HPDE6-E6E7 (cell line): ENCODE measurements at regions not wholly inside any gene's neighbourhood (a gene's known extent, or its start where the extent isn't known, plus 50 kb on each side); places are given as distances from the start of the nearest gene placed in this dataset.
"Not testable (repeated sequence)": the region's sequence is repeated elsewhere in the genome, so short reads cannot be mapped to it uniquely, and the experiment has no call there.

Experiments
- DNase-seq: peaks from one replicate; pipeline ENCODE4 v3.0.0; 2011; ENCODE audit warnings: missing footprints; ENCODE audit errors: extremely low spot score

DNA sequence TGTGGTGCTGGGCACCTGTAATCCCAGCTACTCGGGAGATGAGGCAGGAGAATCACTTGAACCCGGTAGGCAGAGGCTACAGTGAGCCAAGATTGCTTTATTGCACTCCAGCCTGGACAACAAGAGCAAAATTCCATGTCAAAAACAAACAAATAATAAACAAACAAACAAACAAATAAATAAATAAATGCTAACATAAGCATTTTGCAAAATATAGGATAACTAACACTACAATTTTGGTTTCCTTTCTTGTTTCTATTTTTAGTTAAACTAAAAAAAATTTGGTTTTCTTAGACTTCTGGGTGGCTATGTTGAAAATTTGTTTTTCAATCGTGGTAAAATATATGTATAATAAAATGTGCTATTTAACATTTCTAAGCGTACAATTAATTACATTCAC, 115.0 kb upstream of the ZNF516 start:
- DNase-seq = no peak

DNA sequence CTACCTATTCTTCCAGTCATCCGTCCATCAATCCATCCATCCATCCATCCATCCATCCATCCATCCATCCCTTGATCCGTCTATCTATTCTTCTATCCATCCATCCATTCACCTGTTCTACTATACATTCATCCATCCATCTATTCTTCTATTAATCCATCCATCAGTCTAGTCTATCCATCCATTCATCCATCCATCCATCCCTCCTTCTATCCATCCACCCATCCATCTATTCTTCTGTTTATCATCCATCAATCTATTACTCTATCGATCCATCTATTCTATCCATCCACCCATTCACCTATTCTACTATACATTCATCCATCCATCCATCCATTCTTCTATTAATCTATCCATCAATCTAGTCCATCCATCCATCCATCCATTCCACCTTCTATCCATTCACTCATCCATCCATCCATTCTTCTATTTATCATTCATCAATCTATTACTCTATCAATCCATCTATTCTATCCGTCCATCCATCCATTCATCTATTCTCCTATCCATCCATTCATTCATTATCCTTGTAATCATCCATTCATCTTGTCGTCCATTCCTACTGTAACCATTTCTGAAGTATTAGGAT, 110.4 kb upstream of the ZNF516 start:
- DNase-seq = no peak

DNA sequence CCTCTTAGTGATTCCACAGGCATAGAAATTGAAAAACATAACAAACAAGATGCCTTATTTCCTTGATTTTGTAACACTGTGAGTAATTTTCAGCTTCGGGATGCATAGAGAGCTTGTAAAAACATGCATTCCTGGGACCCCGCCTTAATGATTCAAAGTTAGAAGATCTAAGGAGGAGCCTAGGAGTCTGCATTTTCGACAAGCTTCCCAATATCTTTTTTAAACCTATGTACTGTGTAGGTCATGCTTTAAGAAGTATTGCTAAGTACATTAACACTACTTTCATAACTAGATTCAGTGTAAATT, 109.8 kb upstream of the ZNF516 start:
- no peak for DNase-seq

DNA sequence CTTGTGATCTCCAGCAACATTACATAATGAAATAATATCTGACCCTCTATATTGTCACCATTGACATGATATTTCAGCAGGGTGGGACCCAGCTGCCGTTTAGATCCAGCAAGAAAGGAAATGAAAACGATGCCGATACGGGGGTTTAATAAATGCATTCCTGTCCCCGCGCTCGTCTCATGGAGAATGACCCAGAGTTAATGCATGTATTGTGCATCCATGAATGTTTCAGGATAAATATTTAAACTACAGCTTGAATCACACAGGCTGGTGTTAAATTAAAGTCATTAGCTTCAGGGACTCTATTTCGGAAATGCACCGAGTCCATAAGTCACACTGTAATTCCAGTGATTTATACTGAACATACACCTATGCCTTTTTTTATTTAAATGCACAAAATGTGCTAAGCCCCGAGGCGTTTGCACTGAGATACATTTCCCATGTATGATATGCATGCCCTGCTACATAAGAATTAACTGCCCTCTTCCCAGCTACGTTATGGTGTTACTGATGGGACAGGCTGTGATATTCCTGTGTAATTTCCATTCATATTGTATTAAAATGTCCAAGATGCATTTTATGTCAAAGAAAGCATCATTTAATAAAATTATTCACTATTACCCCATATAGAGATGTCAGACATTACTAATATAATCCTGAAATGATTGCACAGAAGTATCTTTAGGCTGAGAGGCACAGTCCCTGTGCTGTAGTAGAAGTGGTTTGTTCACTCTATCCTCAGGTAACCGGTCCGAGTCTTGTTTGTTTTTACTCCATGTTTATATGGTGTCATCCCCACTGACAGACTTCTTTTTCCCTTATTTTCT, 109.3 kb upstream of the ZNF516 start:
- DNase-seq = no peak

DNA sequence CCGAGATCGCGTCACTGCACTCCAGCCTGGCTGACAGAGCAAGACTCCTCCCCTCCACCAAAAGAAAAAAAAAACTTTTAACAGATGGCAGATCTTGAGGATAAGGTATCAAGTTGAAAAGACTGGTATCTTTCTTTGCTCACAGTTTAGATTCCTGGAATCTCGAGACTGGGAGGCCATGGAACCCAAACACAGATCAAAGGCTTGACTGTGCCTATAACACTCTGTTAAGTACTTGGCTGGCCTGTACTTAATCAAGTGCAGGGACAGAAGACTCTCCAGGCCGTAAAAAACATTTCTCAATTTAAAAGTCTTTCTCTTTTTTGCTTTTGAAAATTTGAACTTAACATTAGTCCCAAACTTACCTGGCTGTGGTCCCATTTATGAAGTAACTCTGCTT, 107.1 kb upstream of the ZNF516 start:
- DNase-seq = no peak

DNA sequence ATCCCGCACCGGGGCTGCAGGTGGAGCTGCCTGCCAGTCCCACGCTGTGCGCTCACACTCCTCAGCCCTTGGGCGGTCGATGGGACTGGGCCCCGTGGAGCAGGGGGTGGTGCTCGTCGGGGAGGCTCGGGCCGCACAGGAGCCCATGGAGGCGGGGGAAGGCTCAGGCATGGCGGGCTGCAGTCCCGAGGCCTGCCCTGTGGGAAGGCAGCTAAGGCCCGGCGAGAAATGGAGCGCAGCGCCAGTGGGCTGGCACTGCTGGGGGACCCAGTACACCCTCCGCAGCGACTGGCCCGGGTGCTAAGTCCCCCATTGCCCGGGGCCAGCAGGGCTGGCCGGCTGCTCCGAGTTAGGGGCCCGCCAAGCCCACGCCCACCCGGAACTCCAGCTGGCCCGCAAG, 105.0 kb upstream of the ZNF516 start:
- DNase-seq = not testable (repeated sequence)

DNA sequence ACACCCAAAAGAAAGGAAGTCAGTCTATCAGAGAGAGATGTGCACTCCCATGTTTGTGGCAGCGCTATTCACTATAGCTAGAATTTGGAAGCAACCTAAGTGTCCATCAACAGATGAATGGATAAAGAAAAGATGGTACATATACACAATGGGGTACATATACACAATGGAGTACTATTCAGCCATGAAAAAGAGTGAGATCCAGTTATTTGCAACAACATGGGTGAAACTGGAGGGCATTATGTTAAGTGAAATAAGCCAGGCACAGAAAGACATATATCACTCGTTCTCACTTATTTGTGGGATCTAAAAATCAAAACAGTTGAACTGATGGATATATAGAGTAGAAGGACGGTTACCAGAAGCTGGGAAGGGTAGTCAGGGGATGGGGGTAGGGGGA, 99.9 kb upstream of the ZNF516 start:
- no peak for DNase-seq

DNA sequence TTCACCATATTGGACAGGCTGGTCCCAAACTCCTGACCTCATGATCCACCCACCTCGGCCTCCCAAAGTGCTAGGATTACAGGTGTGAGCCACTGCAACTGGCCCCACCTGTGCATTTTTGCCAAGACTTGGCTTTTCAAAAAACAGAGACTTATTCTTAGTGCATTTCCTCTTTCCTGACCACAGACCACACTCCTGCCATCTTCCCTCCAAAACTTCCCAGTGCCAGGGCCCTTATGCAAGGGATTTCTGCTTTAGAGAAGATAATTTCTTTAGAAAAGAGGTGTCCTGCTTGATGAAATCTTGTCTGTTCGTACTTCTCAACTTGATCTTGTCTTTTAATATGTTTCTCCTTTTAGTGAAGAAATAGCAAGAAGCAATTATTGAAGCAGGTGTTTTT, 98.8 kb upstream of the ZNF516 start:
- no peak for DNase-seq

DNA sequence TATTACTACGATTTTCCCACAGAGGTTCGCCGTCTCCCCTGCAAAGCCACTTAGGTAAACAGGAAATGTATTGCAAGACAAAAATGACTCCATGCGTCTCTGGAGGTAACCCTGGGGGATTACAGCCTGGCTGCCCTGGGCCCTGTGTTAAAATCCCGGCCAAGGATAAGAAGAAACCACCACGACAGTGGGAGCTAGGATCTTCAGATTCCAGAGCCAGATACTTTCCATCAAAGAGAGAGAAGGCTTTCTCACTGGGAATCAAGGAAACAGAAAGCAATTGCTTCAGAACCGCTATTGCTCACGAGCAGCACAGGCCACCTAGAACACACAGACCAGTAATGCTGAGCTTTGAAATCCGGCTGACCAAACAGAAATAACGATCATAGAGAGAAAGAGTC, 97.9 kb upstream of the ZNF516 start:
- no peak for DNase-seq

DNA sequence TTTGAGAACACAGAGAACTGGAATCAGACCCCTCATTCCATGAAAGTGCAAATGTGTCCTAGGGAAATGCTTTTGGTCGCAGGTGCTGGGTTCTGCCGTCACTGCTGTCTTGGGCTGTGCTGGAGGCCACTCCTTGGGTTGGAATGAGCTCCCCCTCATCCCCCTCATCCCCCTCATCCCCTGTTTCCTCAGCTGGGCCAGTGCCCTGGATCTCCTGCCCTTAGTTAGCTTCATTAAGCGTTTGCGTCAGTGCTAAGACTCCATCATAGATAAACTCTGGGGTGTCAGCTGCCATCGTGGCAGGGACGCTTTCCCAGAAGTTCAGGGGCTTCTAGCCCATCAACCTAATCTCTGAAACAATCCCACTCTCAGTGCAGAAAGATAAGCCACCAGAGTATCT, 97.1 kb upstream of the ZNF516 start:
- no peak for DNase-seq

DNA sequence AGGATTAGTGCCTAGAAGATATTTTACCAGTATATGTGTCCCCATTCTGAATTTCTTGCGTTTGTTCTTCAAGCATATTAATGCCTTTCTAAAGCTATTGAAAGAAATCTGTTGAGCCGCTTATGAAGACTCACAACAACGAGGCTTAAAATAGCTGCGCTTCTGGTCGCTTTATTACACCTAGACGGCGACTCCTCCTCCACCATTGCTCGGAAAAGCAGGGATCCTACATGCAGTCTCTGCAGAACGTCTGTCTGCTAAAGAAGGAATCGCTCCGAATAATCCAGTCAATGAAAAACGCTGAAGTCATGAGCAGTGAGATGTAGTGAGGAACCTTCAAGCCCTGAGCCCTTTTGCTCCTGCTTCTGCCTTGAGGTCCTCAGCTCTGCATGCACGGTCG, 94.8 kb upstream of the ZNF516 start:
- DNase-seq = no peak

DNA sequence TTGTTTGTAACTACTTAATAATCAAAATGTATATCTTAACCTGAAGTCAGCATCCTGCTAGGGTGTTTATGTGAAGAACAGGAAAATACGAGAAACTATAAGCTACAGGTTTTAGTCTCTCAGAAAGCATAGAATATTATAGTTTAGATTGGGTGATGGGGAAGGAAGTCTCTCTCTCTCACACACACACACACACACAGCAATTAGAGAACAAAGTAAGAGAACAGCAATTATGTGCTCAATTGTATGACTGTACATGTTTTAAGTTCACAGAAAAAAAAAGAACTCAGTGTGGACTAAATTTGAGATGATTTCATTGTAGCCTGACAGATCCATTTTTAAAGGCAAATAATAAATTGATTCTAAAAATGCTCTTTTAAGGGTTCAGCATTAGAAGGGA, 94.3 kb upstream of the ZNF516 start:
- no peak for DNase-seq

DNA sequence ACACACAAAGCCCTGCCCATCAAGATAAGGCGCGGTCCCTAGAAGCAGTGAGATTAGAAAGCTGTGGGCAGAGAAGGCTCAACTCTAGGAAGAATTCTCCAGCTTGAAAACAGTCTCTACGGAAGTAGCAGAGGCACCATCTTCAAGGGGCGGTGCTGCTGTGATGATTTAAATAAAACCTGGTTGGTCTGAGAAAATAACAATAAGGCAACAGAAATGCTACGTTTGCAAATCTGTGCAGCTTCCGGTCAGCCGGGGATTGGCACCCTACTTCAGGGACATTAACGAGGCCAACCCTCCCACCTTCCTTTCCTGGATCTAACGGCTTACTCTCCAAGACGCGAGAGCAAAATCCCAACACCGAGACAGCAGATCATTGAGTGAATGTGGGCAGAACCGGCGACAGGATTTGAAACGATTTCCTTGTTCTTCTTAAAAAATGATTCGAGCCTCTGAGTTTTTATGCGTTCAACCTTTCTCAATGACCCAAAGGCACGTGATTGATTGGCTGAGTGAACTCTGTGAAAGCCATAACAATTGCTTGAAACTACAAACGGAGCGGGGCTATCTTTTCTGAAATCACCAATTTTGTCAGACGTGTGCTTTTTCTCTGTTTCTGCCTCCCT, 93.7 kb upstream of the ZNF516 start:
- DNase-seq = no peak

DNA sequence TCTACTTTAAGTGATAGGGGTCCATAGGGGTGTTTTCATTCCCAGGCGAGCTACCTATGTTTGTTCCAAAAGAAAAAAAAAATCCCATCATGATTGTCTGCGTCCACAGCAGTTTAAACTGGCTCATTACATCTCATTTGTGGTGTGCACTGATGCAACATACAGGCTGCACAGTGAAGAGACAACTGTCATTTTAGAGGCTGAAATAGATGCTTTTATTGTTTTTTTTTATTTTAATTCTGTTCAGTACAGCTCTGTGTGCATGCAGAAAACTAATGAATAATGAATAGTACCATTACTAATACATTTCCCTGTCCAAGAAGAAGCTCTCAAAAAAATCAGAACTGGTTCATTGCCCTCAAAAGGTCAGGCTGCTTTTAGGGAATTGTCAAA, 92.8 kb upstream of the ZNF516 start:
- no peak for DNase-seq

DNA sequence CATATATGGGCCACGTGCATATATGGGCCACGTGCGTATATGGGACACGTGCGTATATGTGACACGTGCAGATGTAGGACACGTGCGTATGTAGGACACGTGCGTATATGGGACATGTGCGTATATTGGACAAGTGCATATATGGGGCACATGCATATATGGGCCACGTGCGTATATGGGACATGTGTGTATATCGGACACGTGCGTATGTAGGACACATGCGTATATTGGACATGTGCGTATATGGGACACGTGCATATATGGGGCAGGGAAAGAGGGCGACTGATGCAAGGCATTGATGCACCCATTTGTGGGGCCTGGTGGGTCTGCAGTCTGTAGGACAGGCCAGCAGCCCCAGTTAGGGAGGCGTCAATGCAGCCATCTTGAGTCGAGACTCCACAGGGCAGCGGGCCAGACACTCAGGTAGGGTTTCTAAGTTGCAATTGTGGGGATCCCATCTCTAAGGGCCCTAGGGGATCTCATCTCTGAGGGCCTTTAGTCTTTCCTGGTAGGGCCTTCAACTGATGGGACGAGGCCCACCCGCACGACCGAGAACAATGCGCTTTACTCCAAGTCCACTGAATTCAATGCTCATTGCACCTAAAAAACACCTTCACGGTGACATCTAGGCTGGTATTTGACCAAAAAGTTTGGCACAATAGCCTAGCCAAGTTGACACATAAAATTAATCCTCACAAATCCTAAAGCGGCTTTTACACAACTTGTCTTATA, 92.3 kb upstream of the ZNF516 start:
- no peak for DNase-seq

DNA sequence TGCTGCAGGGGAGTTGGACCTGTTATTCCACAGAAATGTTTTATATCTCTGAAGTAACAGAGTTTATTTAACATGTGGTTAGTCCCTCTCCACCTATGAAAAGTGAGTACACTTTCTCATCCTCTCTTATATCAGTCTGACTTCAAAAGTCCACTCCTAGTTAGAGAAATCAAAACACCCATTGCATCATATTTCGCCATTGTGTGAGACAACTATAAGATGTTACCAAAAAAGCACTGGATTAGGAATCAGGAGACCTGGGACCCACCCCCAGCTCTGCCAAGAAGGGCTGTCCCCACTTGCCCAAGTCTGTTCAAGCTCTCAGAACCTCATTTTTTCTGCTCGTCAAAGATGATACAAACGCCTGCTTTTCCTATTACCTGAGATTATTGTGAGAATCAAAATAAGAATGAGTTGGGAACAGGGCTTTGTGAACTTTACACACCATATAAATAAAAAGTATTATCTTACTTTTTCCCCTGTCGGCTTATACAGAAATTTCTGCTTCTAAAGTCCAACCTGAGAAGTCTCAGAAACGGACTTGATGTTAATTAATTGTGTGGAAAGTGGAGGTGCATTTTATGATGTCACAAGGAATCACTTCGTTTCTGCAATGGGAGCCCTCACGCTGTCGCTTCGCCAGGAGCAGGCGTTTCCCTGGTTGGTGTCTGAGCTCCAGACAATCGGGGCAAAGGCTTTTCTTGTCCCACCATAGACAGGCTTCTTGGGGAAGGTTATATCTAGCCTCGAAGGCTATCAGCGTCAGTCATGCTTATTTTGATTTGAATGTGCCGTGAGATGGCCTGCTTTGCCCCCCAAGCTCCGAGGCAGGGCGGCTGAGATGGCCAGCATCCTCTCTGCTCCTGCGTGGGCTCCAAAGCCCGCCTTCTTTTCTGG, 89.6 kb upstream of the ZNF516 start:
- no peak for DNase-seq

DNA sequence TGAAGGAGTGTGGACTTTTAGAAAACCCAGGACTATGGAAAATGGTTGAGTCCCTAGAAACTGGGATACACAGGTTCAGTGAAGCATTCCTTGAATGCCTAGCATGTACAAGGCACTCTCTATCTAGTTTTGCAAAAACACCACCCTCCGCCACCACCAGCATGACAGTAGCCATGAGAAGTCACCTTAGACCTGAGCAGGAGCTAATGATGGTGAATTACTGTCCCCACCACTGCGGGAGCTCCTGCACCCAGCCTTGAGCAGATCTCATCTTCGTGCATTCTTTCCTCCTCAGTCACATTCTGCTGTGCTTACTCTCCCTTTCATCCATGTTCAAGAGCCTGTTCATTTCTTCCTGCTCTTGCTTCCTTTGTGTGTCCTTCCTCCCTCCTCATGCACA, 86.2 kb upstream of the ZNF516 start:
- DNase-seq = no peak

DNA sequence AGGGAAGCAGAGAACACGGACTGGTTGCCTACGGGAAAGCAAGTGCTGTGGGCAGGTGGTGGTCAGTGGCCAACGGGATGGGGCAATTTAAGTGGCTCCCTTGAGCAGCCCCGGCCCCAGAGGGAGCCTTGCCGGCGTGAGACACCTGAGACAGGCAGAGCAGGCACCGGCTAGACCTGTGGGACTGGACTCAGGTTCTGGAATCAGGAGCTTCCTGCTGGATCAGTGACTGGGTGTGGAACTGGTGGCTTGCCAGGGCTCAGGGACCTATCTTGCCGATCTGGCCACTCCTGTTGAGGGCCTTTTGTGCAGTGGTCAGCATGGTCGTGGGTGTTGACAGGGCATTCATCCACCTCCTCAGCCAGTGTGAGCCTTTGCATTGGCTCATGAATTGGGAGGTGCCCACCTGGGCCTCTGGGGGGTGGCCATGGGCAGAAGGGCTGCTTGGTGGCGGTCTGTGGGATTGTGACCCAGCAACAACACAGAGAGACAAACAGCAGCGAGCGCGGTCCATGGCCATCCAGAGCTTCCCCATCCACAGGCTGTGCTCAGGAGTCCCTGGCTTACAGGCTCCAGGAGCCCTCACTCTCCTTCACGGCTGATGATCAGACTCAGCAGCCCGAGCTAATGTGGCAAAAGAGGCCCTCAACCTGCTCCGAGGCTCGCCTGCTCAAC, 85.4 kb upstream of the ZNF516 start:
- DNase-seq = no peak

DNA sequence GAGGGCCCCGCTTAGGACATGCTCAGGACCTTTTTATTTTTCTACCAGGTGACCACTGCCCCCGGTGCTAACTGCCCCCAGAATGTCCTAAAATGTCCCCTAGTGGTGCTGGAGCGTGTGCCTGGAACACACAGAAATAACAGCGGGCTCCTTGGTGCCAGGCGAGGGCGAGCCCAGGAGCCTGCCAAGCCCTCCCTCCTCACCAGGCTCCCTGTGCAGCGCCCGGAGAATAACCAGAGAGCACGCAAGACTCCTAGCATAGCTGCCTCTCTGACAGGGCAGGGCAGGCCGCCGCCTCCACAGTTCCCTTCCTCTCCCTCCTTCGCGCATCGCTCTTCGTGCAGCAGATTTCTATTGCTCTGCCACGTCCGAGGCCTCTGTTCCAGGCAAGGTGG, 84.3 kb upstream of the ZNF516 start:
- DNase-seq = no peak

DNA sequence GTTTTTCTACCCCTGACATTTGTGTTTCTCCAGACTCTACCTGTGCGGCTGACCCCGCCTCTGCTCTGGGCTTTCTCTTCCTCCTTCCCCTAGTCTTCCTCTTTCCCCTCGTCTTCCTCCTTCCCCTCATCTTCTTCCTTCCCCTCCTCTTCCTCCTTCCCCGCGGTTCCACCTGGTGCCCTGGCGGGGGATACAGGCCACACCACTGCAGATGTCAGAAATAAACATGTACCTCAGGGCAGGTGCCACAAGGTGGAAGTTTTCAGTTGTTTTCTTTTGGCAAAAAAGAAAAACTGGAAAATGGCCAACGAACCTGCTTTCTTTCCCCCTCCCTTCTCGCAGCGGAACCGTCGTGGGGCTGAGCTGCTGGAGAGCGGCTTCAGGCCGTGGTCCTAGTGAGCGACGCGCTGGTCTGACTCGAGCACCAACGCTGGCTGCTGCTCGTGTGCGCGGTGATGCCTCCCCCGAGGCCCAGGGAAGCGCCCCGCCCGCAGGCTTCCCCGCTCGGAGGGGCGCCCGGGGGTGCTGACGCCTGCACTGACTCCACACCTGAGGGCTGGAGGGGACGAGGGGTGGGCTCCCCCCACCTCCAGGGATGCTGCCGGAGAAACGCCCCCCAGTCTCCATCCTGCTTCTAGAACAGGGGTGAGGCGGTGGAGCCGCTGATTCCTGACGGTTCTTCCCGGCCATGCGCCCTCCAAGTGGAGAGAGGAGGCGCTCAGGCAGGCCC, 83.7 kb upstream of the ZNF516 start:
- DNase-seq = no peak
